ENCODE measurements at regions not wholly inside any gene's neighbourhood (a gene's known extent, or its start where the extent isn't known, plus 50 kb on each side); places are given as distances from the start of the nearest gene placed in this dataset.

DNA sequence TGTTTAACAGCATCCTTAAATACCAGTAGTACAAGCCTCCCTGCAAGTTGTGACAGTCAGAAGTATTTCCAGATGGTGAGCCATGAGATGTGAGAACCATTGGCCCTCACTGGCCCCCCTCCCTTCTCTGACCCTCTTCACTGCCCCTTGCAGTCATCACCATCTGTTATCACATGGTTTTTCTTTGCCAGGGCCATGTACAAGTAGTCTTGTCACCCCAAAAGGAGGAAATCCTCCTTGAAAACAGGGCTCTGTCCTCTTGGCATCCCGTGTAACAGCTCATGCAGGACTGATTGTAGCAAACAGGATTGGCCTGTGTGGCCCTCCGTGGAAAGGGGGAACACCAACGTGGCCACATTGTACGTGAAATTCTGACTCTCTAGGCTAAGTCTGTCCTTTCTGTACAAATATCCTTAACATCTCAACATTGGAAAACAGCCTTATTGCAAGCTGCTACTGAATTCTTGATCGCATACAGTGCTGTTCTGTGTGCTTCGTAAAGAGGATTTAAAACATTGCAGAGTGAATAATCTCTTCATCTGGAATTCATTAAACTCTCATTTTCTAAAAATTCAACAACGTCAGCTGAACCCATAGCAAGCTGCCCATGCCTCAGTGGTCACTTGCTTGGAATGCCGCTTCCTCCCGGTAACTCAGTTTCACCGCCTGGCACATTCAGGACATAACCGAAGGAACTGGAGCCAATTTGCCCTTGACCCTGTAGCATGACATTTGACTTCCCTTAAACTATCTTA is 171.7 kb downstream of the ATPSCKMT start:
- ATAC-seq (no peak), DNase-seq (ENCODE audit: low spot score) (no peak)

DNA sequence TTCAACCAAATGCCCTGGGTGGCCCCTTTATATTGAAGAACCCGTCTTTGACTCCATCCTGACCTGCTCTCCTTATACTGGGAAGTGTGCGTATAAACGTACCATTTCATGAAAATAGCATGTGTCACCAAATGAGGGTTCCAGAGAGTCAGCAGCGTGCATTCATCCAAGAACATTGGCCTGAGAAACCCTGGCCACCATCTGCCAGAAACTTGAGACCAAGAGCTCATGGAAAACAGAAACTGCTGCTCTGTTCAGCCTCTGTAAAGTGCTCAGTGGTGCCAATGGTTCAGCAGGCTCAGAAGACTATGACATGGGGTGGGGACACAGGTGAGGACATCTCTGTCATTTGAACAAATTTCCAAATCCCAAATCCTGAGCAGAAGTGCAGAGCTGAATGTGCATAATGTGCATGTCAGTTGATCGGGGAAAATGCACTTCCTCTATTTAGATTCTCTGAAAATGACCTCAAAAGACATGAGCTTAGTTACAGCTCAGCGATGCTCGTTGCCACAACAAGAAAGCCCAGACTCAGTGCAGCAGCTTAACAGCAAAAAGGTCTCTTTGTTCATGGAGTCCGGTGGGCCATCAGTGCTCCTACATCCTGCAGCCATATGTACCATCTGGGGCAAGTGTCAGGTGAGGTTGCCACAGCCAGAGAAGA is 176.1 kb downstream of the ATPSCKMT start:
- no peak for ATAC-seq
- no peak for DNase-seq (ENCODE audit: low spot score)

DNA sequence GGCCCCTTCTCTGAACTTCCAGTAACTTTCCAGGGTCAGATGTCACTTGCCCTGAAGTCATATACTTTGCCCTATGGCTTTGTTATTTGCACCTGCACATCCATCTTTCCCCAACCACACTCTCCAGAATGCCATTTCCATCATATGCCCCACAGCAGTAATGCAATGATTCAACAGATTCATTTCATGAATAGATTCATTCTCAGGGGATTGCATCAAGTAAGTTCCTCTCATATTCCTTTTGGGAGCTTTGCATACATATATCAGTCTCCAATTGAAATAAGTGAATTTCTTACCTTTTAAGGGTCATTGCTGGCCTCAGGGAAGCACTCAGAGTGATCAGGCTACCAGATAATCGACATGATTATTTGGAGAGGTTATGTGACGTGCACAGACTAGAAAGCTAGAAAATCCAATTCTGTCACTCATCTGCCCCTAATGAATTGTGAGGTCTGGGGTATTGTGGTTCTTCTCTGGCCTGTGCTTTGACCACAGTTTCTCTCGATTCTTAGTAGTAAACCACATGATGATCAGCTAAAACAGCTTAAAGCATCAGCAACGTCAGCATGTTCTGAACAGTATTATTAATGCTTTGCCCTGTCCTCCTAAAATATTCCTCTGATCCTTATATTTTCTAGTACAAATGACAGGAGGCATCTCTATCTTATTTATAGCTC is 179.9 kb downstream of the ATPSCKMT start:
- ATAC-seq = no peak
- no peak for DNase-seq (ENCODE audit: low spot score)

DNA sequence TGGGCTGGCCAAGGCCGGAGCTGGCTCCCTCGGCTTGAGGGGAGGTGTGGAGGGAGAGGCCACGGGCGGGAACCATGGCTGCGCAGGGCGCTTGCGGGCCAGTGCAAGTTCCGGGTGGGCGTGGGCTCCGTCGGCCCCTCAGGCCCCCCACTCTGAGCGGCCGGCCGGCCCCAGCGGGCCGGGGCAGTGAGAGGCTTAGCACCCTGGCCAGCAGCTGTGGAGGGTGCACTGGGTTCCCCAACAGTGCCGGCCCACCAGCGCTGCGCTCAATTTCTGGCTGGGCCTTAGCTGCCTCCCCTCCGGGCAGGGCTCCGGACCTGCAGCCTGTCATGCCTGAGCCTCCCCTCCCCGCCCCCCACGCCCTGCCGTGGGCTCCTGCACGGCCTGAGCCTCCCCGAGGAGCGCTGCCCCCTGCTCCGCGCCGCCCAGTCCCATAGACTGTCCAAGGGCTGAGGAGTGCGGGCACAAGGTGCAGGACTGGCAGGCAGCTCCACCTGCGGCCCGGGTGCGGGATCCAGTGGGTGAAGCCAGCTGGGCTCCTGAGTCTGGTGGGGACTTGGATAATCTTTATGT is 184.2 kb downstream of the ATPSCKMT start:
- DNase-seq (ENCODE audit: low spot score) = no peak
- no peak for ATAC-seq

DNA sequence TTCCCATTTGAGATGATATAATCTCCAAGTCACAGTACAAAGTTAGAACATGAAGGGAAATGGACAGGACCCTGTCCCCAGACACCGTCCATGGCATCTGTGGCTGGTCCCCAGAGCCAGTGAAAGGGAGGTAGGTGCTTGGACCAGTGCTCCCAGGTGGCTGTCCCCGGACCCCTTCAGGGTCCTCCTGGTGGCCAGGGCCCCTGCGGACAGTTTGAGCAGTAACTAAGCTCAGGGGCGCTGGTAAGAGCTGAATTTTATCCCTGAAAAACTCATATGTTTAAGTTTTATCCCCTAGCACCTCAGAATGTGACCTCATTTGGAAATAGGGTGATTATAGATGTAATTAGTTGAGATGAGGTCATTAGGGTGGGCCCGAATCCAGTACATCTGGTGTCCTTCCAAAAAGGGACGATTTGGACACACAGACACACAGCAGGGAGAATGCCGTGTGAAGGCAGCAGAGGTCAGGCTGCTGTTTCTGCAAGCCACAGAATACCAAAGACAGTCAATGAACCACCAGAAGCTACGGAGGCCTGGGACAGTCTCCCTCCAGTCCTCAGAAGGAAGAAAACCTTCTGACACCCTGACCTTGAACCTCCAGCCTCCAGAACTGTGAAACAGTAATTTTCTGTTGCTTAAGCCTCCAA is 185.0 kb downstream of the ATPSCKMT start:
- ATAC-seq = no peak

DNA sequence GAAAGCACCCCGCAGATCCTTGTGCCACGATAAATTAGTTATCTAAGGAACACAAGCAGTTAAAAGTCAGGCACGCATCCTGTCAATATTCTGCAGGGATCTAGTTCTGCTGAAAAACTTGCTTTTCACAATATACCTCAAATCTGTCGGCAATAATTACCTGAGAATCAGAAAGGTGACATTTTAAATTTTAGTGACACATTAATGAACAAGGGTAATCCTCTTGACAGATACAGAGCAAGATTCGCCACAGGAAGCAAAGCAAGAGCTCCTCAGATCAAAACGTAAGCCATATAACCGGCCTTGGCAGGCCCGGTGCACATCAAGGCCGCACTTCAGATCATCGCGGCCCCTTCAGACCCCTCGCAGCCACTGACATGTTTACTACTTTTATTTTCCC is 185.7 kb downstream of the ATPSCKMT start:
- DNase-seq (ENCODE audit: low spot score) = no peak
- no peak for ATAC-seq

More for the DNA sequence above, 185.0 kb downstream of the ATPSCKMT start:
- no peak for DNase-seq (ENCODE audit: low spot score)

DNA sequence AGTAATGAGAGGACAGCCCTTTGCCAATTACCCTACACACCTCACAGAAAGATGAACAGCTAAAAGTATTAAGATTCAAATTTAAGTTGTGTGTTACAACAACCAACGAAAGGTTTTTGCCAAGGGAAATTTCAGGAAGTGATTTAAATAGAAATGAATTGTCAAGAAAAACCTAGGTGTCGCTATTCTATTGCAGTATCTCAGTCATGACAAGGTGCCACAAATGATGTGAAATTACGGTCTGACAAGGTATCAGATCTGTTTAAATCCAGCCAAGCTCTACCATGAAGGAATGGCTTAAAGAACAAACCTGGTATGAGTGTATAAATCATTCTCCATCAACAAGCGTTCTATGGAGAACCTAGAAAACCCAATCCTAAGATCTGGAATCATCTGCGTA is 189.7 kb downstream of the ATPSCKMT start:
- no peak for DNase-seq (ENCODE audit: low spot score)
- no peak for ATAC-seq

DNA sequence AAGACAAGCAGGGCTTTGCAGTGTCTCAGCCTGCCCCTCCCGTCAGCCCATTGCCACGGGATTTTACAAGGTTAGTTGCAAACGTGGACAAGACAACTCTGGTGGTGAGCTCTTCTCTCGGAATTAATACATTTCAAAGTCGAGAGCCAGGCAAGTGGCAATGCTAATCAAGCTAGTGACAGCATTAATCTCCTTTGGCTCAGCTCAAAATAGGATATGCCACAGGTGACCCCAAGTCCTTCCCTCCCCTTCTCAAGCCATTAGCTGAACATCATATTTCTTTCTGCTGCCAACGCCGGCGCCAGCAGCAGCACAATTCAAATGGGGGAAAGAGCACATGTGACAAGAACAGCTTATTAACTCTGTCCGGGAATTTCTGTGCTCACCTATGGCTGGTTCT is 190.1 kb downstream of the ATPSCKMT start:
- ATAC-seq (no peak), DNase-seq (ENCODE audit: low spot score) (no peak)

DNA sequence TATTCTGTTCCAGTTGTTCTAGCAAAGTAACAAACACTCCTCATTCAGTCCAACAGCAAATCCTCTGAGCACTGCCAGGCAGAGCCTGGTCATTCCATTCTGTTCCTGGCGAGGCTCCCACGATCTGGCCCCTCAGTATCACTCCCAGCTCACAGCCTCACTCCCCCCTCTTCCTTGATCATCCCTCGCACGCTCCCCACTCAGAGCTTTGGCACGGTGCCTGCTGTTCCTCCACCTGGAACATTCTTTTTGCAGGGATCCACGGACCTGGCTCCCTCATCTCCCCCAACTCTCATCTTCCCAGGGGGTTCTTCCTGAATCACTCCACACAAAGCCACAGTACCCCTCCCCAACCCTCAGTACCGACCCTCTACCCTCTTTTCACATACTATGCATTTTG is 192.3 kb downstream of the ATPSCKMT start:
- ATAC-seq (no peak), DNase-seq (ENCODE audit: low spot score) (no peak)

DNA sequence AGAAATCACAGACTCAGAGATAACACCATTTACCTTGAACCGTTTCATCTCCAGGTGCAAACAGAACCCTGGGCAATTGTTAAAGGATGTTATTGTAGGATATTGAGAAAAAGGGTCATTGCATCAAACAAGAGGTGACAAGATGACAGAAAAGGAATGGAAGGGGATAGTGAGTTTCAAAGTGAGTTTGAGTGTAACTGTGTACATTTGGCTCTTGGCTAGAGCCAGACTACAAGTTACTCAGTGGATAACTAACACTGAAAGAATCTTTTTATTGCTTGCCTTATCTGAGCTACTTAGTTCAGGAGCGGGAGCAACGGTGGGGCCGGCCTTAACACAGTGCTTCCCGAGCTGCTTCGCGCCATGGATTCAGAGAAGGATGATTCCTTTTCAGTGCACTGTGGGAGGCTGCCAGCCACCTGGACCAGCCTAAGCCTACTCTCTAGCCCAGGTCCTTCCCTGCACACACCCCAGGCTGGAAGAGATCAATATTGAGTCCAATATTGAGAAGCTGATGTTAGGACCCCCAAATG is 193.4 kb downstream of the ATPSCKMT start:
- ATAC-seq = no peak
- no peak for DNase-seq (ENCODE audit: low spot score)

DNA sequence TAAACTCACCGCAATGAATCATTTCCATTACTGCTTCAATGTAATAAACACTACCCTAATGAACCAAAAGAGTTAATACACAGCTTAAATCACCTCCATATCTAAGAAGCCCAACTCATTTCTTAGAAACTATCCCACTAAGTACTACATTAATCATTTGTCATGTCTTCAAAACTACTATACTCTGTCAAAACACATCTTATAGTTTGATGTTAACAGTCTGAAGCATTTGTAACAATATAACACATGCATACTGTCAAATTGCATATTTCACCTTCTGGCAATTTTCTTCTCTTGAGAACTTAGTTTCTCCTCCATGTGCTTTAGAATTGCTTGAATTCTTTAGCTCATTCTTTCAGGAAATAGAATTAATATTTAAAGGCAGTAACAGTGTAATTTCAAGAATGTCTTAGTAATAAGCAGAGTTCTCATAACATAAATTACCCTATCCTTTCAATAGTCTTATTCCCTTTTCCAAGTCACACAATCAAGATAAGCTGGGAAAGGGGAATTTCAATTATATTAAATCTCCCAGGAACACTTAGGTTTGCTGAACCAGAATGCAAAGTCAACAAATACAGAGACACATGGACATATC is 199.7 kb downstream of the ATPSCKMT start:
- ATAC-seq (no peak), DNase-seq (ENCODE audit: low spot score) (no peak)

DNA sequence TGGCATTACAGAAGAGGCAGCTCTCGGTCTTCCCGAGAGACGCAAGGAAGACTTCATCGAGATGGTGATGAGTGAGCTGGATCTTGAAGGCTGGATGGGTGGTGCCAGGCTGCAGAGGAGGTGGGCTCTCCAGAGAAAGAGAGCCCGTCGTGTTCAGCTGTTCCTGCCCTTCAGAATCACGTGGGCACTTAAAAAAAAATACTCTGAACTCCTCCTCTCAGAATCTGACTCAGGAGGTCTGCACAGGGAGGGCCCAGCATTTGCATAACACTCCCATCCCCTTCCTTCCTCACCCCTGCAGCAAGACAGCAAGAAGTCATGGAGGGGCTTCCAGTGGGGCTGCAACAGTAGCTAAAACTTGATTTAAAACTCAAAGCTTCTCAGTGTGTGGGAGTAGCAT is 203.0 kb downstream of the ATPSCKMT start:
- no peak for ATAC-seq
- DNase-seq (ENCODE audit: low spot score) = no peak

DNA sequence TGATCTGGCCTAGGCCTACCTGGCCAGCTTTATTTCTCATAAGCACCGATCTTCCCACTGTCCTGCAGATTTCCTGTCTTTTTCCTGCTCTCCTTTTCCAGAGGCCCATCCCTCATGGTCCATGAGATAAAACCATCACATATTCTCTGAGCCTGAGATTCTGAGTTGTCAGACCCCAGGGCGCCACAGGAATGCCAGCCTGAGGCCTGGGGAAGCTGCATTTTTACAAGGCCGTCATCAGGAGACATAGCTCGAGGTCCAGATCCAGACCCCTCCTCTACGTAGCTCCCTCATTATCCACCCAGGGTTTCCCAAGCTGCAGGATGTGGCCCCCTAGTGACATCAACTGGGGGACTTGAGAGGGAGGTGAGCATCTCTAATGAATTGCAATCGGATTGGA is 204.3 kb downstream of the ATPSCKMT start:
- ATAC-seq = no peak
- DNase-seq (ENCODE audit: low spot score) = no peak

DNA sequence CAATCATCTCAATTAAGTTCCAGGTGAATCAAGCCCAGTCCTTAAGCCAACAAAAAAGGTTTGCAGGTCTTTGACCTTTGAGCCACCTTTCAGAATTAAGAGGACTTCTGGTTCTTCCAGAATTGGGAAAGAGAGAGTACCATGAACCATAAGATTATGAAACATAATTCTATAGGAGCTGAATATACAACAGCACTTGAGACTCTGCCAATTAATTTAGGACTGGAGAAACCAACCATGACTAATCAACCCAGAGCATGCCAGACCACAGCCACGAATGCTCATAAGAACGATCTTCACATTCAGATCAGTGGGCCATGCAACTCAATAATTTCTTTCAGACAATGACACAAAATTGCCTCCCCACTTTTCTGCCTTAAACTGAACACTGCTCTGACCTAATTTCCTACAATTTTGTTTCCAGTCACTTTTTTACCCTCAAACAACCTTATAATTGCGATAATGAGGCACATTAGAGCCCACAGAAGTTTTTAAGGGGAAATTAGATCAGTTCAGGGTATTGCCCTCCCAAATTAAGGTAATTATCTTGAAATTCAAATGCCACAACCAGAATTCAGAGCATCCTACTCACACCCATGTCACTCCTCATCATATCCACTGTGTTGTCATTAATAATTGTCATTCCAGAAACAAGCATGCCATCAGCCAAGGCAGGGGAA is 213.4 kb downstream of the ATPSCKMT start:
- DNase-seq (ENCODE audit: low spot score) (no peak), ATAC-seq (no peak)

DNA sequence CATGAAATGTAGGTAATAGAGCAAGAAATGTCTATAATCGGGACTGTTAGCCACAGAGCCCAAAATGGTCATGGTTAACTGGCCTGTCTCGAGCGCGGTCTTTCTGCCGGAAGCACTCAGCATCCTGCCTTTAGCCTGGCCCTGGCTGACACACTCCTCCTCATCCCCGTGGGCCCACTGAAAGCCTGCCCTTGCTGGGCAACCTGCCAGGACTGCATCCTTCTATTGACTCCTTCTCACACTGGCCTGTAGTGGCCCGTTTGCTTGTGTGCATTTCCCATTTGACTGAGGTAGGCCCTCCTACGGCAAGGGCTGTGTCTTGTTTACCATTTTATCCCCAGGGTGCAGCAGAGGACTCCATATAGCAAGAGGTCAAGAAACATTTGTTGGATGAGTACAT is 215.7 kb downstream of the ATPSCKMT start:
- ATAC-seq = no peak
- no peak for DNase-seq (ENCODE audit: low spot score)

DNA sequence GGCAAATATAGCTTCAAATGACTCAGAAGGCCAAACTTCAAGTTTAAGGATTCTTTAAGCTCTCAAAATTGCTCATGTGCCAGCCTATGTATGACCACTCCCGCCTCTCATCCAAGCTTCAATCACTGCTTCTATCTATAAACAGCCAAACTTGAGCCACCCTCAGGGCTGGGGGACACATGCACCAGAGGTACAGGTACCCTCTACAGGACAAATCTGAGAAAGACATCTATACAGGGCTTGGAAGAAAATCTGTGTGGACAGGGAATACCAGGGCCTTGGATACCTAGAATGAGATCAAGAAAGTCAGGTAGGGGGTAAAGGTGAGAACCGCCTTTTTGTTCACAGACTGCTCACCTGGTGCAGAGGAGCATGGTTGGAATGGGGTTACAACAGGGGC is 217.9 kb downstream of the ATPSCKMT start:
- no peak for DNase-seq (ENCODE audit: low spot score)
- ATAC-seq = no peak

DNA sequence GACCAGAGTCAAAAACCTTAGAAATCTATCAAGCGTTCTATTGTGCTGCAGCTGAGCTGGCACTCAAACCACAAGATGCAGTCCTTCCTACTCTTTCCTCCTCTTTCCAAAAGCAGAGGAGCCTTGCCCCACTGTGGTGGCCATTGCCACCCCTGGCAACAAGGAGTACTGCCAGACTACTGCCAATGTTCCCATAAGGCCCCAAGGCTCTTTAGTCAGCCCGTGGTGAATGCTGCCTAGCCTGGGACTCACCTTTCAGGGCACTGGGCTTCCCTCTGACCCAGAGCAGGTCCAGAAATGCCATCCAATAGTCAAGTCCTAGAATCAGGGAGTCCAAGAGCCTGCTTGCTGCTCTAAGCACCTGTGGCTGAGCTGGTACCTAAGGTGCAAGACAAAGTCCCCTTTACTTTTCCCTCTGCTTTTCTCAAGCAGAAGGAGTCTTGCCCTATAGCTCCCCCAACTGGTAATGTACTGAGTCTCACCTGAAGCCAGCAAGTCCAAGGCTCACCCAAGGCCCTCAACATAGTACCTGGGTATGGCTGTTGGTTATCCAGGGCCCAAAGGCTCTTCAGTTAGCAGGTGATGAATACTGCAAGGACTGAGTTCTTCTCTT is 219.4 kb downstream of the ATPSCKMT start:
- DNase-seq (ENCODE audit: low spot score) = no peak
- no peak for ATAC-seq

DNA sequence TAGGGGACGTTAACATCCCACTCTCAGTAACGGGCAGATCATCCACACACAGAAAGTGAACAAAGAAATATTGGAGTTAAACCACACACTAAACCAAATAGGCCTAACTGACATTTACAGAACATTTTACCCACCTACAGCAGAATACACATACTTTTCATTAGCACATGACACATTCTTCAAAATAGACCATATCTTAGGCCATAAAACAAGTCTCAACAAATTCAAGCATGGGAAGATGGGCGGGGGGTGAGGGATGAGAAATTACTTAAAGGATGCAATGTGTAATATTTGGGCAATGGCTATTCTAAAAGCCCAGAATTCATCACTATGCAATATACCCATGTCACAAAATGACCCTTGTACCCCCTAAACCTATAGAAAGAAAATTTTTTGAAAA is 226.2 kb downstream of the ATPSCKMT start:
- no peak for ATAC-seq

DNA sequence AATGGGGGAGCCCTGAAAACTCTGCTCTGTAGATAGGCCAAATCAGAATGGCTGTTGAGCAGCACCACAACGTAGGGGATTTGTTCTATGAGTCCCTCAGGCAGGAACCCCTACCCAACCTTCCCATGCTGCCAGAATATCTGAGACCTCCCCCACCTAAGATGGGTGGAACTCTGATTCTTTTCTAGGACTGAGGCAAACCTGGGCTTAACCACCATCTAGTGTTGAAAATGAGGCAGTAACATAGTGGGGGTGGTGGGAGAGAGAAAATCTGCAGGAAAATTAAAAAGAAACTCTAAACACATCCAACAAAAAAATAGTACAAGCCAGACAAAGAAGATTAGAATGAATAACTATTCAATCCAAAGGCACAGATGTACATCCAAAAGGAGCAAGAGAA is 228.4 kb downstream of the ATPSCKMT start:
- no peak for DNase-seq (ENCODE audit: low spot score)
- no peak for ATAC-seq

More for the DNA sequence above, 226.2 kb downstream of the ATPSCKMT start:
- DNase-seq (ENCODE audit: low spot score) = no peak

DNA sequence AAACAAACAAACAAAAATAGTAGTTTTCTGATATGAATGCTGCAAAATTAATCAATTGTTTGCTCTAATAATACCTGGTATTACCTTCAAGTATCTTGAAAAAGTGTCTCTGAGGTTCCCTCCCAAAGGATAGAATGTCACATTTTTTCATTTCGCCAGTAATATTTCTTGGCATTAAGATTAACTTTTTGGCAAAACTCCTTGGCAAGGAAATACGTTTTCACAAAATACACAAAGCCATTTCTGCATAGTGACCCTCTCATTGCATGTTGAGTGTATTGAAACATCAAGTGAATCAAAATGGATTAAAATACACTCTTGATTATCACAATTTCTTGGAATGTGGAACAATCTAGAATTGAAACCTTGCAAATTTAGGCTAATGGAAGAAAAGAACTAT is 230.5 kb downstream of the ATPSCKMT start:
- DNase-seq (ENCODE audit: low spot score) = no peak
- ATAC-seq = no peak
